ENCODE measurements at regions not wholly inside any gene's neighbourhood (a gene's known extent, or its start where the extent isn't known, plus 50 kb on each side); places are given as distances from the start of the nearest gene placed in this dataset.
"Not testable (repeated sequence)": the region's sequence is repeated elsewhere in the genome, so short reads cannot be mapped to it uniquely, and the experiment has no call there.

GRCh38 chr6:74015427-74015826, 319.4 kb downstream of the CD109 start:
- DNase-seq = no peak
- ATAC-seq = no peak

GRCh38 chr6:74000666-74001490, 304.9 kb downstream of the CD109 start:
- ATAC-seq = no peak

DNA sequence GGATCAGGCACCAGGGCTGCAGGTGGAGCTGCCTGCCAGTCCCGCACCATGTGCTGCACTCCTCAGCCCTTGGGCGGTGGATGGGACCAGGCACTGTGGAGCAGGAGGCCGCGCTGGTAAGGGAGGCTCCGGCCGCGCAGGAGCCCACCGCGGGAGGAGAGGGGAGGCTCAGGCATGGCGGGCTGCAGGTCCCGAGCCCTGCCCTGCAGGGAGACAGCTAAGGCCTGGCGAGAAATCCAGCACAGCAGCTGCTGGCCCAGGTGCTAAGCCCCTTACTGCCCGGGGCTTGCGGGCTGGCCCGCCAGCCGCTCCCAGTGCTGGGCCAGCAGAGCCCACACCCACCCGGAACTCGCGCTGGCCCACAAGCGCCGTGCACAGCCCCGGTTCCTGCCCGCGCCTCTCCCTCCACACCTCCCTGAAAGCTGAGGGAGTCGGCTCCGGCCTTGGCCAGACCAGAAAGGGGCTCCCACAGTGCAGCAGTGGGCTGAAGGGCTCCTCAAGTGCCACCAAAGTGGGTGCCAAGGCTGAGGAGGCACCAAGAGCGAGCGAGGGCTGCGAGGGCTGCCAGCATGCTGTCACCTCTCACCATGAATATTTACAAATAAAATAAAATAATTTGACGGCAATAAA, 294.7 kb downstream of the CD109 start:
- not testable (repeated sequence) for DNase-seq, ATAC-seq

More at GRCh38 chr6:74000666-74001490, 304.9 kb downstream of the CD109 start:
- no peak for DNase-seq

GRCh38 chr6:73989428-73989827, 293.4 kb downstream of the CD109 start:
- DNase-seq (no peak), ATAC-seq (no peak)

- ATAC-seq = no peak
- DNase-seq = no peak
These were observed 289.9 kb downstream of the CD109 start for GRCh38 chr6:73985891-73986290.

DNA sequence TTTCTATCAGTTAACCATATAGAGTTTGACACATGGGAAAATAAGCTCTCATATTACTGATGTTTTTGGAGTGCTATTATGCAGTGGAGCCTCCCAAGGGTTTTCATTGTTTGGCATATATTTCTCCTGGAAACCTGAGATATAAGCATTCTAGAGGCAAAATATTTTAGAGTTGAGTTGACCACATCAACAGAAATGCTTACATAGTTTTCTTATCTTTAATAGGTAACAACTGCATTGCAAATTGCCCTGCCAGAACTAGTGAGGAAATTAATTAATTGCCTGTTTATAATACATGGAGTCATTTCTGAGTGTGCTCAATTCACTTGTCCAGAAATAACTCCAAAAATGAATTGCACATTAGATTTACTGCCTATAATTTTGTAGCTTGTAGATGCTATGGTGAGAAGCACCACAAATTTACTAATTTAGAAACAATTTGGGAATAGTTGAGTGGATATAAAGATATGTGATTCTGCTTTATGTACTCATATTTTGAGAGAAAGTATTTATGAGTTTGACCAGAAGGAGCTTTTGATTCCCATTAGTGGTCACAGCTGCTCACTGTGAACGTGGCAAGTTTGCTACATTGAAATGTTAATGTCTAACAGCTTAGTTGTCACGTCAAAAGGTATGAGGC, 288.7 kb downstream of the CD109 start:
- no peak for DNase-seq
- no peak for ATAC-seq

DNA sequence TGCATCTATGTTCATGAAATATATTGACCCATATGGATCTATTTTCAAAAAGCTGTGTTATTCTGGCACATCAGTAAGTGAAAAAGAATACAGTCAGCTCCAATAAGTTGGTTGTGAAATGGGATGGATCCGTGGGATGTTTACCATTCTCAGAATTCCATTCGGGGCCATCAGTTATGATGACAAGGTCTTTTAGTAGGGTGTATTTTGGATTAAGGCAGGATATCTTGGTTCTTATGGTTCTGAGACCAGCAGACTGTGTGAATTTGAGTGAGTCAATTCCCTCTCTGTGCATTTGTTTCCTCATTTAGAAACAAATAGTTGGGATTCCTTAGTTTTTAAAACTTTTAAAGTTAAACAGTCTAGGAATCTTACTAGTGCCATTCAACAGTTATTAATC, 287.4 kb downstream of the CD109 start:
- ATAC-seq (no peak), DNase-seq (no peak)

DNA sequence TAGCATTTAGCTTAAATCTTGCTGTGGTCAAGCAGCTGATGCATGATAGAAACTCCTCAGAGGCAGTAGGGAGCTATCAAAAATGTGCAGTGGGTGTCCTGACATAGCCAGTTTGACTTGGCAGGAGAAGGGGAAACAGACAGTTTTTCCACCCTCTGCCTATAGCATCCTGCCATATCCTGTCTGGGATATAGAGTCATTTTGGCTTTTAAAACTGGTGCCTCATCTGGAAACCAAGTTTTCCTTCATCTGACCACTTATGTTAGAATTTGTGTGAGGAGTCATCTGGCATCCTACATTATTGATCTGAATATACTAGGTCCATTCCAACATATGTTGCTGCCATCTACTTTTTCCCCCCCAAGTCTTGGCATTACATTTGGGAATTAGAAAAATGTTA, 284.1 kb downstream of the CD109 start:
- no peak for DNase-seq
- ATAC-seq = no peak

- DNase-seq = no peak
- ATAC-seq = no peak
These were observed 282.3 kb downstream of the CD109 start for GRCh38 chr6:73978330-73978729.

DNA sequence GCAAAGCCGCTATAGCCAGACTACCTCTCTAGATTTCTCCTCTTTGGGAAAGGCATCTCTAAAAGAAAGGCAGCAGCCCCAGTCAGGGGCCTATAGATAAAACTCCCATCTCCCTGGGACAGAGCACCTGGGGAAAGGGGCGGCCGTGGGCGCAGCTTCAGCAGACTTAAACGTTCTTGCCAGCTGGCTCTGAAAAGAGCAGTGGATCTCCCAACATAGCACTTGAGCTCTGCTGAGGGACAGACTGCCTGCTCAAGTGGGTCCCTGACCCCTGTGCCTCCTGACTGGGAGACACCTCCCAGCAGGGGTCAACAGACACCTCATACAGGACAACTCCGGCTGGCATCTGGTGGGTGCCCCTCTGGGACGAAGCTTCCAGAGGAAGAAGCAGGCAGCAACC, 276.5 kb downstream of the CD109 start:
- not testable (repeated sequence) for ATAC-seq, DNase-seq

DNA sequence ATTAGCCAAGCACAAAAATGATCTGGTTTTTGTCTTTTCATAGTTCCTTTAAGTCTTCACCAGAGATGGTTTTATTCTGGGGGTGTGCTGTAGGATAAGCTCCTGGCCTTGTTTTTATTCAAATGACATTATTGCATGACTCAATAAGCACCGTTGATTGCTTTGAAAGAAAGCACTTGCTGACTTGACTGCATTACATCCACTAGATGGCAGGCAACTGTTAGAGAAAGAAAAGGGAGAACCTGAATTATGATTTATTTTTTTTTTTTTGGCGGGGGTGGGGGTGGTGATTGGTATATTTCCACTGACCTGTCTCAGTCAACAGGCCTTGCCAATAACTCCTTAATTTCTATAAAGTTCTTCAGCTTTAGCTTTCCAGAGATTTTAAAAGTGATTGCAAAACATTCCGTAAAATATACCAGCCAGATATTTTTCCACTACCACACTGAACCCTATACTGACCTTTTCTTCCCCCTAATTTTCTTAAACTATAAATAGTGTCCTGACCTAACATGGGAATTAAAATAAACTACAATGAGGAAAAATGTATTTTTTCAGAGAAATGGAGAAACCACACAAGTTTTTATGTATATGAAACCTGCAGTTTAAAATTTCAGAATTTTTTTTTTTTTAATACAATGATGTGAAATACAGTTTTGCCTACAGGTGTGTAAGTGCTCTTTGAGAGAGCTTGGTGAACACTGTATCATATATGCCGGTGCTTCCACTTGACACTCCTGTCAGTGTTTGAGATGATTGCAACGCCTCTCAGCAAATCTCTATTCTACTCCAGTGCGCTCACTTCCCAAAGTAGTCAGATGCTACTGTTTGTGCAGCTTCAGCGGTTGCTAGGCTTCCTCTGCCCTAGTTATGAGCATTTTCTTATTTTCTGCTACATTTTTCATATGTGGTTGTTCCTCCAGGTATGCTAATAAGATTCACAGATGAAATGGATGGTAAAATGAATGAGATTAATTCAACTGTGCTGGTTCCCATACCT, 274.3 kb downstream of the CD109 start:
- DNase-seq (no peak), ATAC-seq (no peak)

DNA sequence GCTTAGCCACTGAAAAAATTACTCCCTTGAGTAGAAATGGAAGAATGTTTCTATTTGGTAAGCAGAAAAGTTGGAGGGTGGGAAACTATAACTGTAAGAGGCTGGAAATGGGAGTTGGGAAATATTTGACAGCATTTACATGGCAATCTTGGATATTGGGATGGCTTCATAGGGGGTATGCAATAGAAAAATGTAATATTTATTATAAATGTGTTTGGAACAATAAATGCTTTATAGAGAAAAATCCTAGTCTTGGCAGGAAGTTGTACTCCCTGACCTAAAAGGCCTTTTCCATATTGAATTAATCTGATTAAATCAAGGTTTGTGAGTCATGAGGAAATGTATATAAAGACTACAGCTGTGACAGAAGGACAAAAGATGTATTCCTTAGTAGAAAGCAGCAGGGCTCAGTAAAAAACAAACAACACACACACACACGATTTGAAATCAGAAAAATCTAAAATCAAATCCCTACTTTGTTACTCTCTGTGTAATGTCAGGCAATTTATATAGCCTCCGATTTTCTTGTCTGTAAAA, 272.3 kb downstream of the CD109 start:
- no peak for ATAC-seq
- no peak for DNase-seq

GRCh38 chr6:73965539-73966029, 269.6 kb downstream of the CD109 start:
- ATAC-seq (no peak), DNase-seq (no peak)

DNA sequence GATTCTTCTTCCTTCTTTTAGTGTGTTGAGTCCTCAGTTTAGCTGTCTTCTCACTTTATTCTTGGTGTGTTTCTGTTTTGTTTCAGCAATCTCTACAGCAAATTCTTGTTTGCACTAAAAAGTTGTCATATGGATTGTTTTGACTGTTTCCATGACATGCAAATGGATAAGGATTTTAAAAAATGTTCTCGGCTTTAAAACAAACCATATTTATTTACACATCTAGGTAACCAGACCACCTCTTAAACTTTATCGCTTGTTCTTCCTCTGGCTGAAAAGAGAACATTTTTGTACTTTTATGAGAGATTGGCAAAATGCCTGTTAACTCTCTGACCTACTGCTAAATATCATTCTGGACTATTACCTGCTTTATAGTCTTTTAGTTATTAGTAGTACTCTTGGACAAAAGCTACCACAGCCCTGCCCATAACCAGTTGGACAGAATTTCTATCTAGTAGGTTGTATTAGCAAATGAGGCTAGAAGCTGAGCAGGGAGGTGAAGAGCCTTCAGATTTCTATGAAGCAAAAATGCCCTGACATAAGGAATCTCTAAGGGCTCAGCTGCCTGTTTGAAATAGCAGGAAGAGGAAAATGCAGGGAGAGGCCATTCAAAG, 268.3 kb downstream of the CD109 start:
- no peak for ATAC-seq
- no peak for DNase-seq

DNA sequence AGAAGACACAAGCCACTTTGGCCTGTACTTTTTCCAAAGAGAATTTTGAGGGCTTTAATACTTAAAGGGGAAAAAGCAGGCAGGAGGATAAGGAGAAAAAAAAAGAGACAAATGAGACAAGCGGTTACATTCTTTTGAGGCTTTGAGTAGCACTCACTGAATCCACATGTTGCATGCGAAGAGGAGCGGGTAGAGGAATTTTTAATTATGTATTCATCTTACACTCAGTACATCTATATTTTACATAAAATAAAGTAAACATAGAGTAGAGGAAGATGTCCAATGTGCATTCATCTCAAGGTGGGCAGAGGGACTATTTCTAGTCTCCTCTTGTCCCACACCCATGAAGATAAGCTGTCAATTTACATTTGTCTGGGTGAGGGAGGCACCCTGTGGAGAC, 266.9 kb downstream of the CD109 start:
- ATAC-seq = no peak
- no peak for DNase-seq

GRCh38 chr6:73956305-73956704, 260.3 kb downstream of the CD109 start:
- ATAC-seq (no peak), DNase-seq (no peak)

DNA sequence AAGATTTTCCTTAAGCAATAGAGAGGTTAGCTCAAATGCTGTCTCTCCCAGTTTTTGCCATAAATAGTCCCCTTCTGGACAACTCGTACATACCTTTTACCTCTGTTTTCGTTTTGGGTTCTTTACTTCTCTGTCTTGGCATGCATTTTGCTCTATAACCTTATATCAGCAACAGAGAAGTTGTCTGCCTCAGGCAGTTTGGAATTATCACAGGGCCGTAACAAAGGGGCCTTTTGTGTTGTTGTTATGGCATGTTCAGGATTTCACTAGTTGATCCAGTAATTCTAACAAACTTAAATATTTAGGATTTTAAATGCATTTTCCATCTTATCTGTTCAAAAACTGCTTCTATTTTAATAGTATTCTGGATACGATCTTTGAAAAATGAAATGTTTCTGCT, 259.8 kb downstream of the CD109 start:
- ATAC-seq (no peak), DNase-seq (no peak)

GRCh38 chr6:73954881-73955280, 258.9 kb downstream of the CD109 start:
- DNase-seq = no peak
- no peak for ATAC-seq

DNA sequence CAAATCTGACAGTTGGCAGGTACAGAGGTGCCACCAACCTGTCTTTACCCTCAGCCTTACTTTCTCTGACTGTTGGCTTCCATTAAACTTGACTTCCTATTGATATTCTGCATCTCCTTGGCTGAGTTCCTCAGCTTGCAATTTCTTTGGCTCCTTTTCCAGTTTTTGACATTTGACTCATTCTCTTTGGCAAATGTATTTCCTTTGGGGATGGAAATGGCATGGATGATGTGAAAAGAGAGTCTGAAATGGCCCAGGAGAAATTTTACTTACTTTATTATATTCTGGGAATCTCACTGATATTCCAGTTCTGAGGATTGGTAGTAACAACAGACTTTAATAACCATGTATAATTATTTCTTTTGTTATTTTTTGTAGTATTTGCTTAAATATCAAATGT, 255.2 kb downstream of the CD109 start:
- DNase-seq = no peak
- no peak for ATAC-seq

- DNase-seq = no peak
- ATAC-seq = no peak
These were observed 248.1 kb downstream of the CD109 start for GRCh38 chr6:73943930-73944652.

Data from stimulated activated naive CD8-positive, alpha-beta T cell treated with anti-CD3 and anti-CD28 coated beads, Interleukin-15, Interleukin-2, amounts not matched to agents 100 U/mL and 50 U/mL, for 24 hours (primary cell).